ENCODE measurements at regions not wholly inside any gene's neighbourhood (a gene's known extent, or its start where the extent isn't known, plus 50 kb on each side); places are given as distances from the start of the nearest gene placed in this dataset.

- TF ChIP-seq ZNF274 (IDR thresholded peaks at IDR 0.05; ENCODE audit: low read depth, low read length) (no peak), YY1 (IDR thresholded peaks at IDR 0.05; ENCODE audit: insufficient read depth, insufficient read length) (no peak)
Observed at GRCh38 chr5:125439243-125439642, 692.8 kb upstream of the ZNF608 start.
